ENCODE measurements at regions not wholly inside any gene's neighbourhood (a gene's known extent, or its start where the extent isn't known, plus 50 kb on each side); places are given as distances from the start of the nearest gene placed in this dataset.

DNA sequence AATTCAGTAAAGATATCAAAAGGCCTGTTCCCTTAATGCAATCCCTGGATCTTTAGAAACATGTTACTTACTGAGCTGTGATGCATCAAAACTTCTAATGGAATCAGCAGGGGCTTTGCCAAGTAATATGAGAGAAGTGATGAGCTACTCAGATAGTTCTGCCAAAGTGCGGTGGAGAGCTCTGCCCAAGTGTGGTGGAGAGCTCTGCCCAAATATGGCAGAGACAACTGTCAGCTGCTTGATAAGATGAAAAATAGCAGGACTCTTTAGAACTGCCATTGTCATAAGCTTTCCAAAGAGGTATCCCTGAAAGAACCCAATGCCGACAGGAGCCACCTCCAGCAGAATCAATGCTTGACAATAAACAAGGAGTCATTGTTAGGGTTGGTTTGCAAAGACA lies 167.9 kb upstream of the SLC39A10 start (continued):
- no peak for TF ChIP-seq FOSL2 (IDR thresholded peaks at IDR 0.05; ENCODE audit: borderline replicate concordance, low read depth)
- TF ChIP-seq GATA2 (CRISPR knock-in tag; IDR thresholded peaks at IDR 0.05) = no peak
- TF ChIP-seq RCOR1 (IDR thresholded peaks at IDR 0.05; ENCODE audit: low read length) = 0 out of 2 replicates have a peak, but pooled peaks have one; percentile 10
- peak; percentile 33 to 90; a peak in 3 of 4 replicates for TF ChIP-seq EP300 (IDR thresholded peaks at IDR 0.05; ENCODE audit: borderline replicate concordance in 1 of 2, low read depth in 1 of 2, low read length in 1 of 2)
- peak; percentile 96 for TF ChIP-seq NFIC (IDR thresholded peaks at IDR 0.05; ENCODE audit: borderline replicate concordance)
- 0 out of 2 replicates have a peak, but pooled peaks have one; percentile 15 for TF ChIP-seq ELF1 (IDR thresholded peaks at IDR 0.05)
- peak; percentile 93 for TF ChIP-seq TCF12 (IDR thresholded peaks at IDR 0.05)
- TF ChIP-seq FOXJ3 (CRISPR knock-in tag; IDR thresholded peaks at IDR 0.05) = no peak
- TF ChIP-seq, protein P1, sequence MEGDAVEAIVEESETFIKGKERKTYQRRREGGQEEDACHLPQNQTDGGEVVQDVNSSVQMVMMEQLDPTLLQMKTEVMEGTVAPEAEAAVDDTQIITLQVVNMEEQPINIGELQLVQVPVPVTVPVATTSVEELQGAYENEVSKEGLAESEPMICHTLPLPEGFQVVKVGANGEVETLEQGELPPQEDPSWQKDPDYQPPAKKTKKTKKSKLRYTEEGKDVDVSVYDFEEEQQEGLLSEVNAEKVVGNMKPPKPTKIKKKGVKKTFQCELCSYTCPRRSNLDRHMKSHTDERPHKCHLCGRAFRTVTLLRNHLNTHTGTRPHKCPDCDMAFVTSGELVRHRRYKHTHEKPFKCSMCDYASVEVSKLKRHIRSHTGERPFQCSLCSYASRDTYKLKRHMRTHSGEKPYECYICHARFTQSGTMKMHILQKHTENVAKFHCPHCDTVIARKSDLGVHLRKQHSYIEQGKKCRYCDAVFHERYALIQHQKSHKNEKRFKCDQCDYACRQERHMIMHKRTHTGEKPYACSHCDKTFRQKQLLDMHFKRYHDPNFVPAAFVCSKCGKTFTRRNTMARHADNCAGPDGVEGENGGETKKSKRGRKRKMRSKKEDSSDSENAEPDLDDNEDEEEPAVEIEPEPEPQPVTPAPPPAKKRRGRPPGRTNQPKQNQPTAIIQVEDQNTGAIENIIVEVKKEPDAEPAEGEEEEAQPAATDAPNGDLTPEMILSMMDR (IDR thresholded peaks at IDR 0.05) = no peak

DNA sequence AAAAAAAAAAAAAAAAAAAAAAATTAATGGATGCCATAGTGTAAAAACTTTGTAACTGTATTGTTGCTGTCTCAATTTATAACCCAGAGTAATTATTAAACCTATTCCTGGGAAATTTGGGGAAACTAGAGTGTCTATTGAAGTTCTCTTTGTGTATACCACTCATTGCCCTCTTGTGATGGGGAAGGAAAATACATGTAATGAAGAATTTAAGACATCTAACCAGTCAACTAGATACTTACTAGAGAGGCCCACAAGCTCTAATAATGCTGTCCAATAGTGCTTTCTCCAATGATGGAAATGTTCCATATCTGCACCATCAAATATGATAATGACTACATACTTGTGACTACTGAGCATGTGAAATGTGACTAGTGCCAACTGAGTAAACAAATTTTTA lies 168.5 kb upstream of the SLC39A10 start:
- ChIA-PET POLR2A (no interaction called here), CTCF (interaction anchor here (1.0 kb wide), 1 partner anchor 18 kb away, joined by 3 read pairs; no protein-coding TSS in a partner anchor)
- no peaks in the 10 kb centered on the region for H3K9me3 ChIP-seq
- H3K4me3 ChIP-seq (ENCODE audit: low read depth in 2 of 2, low read length in 1 of 2) = no peak overlapping the region
- H3K27ac ChIP-seq (ENCODE audit: low read depth in 2 of 2, low read length in 1 of 2) = peak overlapping the region; percentile 78 to 86; a peak in 3 of 4 replicates
- peaks cover 29% of the 10 kb centered on the region for H3F3A ChIP-seq (replicated peaks; ENCODE audit: insufficient read depth)
- H3K36me3 ChIP-seq (replicated peaks in 1 of 2; ENCODE audit: control insufficient read depth in 1 of 2, insufficient read depth in 2 of 2, low read length in 1 of 2) = no peaks in the 10 kb centered on the region
- no peaks in the 10 kb centered on the region for H3K79me2 ChIP-seq (ENCODE audit: insufficient read depth)
- H3K27me3 ChIP-seq (ENCODE audit: insufficient read depth) = no peaks in the 10 kb centered on the region
- H3K9ac ChIP-seq = no peak overlapping the region
- no peaks in the 10 kb centered on the region for H3K9me2 ChIP-seq
- no peaks in the 10 kb centered on the region for H4K20me1 ChIP-seq (ENCODE audit: insufficient read depth)
- DNase-seq = no peak
- H3K4me1 ChIP-seq (ENCODE audit: control insufficient read depth in 1 of 2, insufficient read depth in 2 of 2, low read depth in 1 of 2, low read length in 1 of 2) = peaks cover 0 to 26% of the 10 kb centered on the region in 2 experiments; a peak in 3 of 4 replicates
- peak overlapping the region; percentile 18; the same call in 1 of the 2 replicates for H3K4me2 ChIP-seq
- TF ChIP-seq, protein P2, sequence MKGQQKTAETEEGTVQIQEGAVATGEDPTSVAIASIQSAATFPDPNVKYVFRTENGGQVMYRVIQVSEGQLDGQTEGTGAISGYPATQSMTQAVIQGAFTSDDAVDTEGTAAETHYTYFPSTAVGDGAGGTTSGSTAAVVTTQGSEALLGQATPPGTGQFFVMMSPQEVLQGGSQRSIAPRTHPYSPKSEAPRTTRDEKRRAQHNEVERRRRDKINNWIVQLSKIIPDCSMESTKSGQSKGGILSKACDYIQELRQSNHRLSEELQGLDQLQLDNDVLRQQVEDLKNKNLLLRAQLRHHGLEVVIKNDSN (IDR thresholded peaks at IDR 0.05; ENCODE audit: borderline replicate concordance, low read depth) = no peak
- no peak for TF ChIP-seq TCF12 (IDR thresholded peaks at IDR 0.05)
- TF ChIP-seq, protein P3, sequence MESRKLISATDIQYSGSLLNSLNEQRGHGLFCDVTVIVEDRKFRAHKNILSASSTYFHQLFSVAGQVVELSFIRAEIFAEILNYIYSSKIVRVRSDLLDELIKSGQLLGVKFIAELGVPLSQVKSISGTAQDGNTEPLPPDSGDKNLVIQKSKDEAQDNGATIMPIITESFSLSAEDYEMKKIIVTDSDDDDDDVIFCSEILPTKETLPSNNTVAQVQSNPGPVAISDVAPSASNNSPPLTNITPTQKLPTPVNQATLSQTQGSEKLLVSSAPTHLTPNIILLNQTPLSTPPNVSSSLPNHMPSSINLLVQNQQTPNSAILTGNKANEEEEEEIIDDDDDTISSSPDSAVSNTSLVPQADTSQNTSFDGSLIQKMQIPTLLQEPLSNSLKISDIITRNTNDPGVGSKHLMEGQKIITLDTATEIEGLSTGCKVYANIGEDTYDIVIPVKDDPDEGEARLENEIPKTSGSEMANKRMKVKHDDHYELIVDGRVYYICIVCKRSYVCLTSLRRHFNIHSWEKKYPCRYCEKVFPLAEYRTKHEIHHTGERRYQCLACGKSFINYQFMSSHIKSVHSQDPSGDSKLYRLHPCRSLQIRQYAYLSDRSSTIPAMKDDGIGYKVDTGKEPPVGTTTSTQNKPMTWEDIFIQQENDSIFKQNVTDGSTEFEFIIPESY (IDR thresholded peaks at IDR 0.05; ENCODE audit: borderline replicate concordance, low read depth) = no peak
- TF ChIP-seq RFX5 (IDR thresholded peaks at IDR 0.05; ENCODE audit: low read length) = no peak
- no peak for TF ChIP-seq TAF1 (IDR thresholded peaks at IDR 0.05; ENCODE audit: borderline replicate concordance, low read depth, low read length)
- peak; percentile 3; the same call in 1 of the 2 replicates for TF ChIP-seq RAD21 (IDR thresholded peaks at IDR 0.05; ENCODE audit: low read length)
- no peak for TF ChIP-seq FOSL2 (IDR thresholded peaks at IDR 0.05; ENCODE audit: borderline replicate concordance, low read depth)
- no peak for TF ChIP-seq FOXJ3 (CRISPR knock-in tag; IDR thresholded peaks at IDR 0.05)
- TF ChIP-seq, protein P1 (IDR thresholded peaks at IDR 0.05) = peak; percentile 34
- no peak for TF ChIP-seq NFIC (IDR thresholded peaks at IDR 0.05; ENCODE audit: borderline replicate concordance)
- no peak for TF ChIP-seq JUND (IDR thresholded peaks at IDR 0.05)
- TF ChIP-seq, protein P4, sequence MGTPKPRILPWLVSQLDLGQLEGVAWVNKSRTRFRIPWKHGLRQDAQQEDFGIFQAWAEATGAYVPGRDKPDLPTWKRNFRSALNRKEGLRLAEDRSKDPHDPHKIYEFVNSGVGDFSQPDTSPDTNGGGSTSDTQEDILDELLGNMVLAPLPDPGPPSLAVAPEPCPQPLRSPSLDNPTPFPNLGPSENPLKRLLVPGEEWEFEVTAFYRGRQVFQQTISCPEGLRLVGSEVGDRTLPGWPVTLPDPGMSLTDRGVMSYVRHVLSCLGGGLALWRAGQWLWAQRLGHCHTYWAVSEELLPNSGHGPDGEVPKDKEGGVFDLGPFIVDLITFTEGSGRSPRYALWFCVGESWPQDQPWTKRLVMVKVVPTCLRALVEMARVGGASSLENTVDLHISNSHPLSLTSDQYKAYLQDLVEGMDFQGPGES (IDR thresholded peaks at IDR 0.05; ENCODE audit: low read depth, low read length) = no peak
- TF ChIP-seq CHD2 (IDR thresholded peaks at IDR 0.05; ENCODE audit: low read length, partially characterized antibody) = no peak
- TF ChIP-seq MXI1 (IDR thresholded peaks at IDR 0.05; ENCODE audit: low read depth, low read length) = no peak
- no peak for TF ChIP-seq TEAD4 (IDR thresholded peaks at IDR 0.05; ENCODE audit: borderline replicate concordance, insufficient read depth)
- TF ChIP-seq GABPA (IDR thresholded peaks at IDR 0.05; ENCODE audit: low read depth) = no peak
- TF ChIP-seq MEF2A (IDR thresholded peaks at IDR 0.05; ENCODE audit: borderline replicate concordance, low read depth) = no peak
- H2AFZ ChIP-seq (ENCODE audit: low read depth) = no peak overlapping the region
